GM12878 (cell line): ENCODE measurements at regions not wholly inside any gene's neighbourhood (a gene's known extent, or its start where the extent isn't known, plus 50 kb on each side); places are given as distances from the start of the nearest gene placed in this dataset.

ENCODE experiments used
- ATAC-seq: fragments of 200-7000 bp; cut with Tn5 transposase; 3 replicates; pipeline ENCODE4 v1.9.1; 2020; ENCODE audit warnings: mild to moderate bottlenecking, moderate library complexity
- BruUV-seq: library from RNA; stranded (reverse); fragments of 400-500 nt; replicated peaks from 2 replicates; lab custom pipeline; 2021; lab: Mats Ljungman, UMichigan
- CTCF ChIA-PET: fragments of 300-600 bp; sonication (Branson Sonifier 250); formaldehyde crosslinking; extraction: SDS; loops from one replicate; lab custom pipeline; 2021; ENCODE audit warnings: inconsistent platforms; lab: Yijun Ruan, JAX
- POLR2A ChIA-PET: fragments of 350-600 bp; formaldehyde crosslinking; extraction: SDS; loops from one replicate; lab custom pipeline; 2021; ENCODE audit warnings: inconsistent platforms; lab: Charles Lee
- RAD21 ChIA-PET: fragments of 300-600 bp; sonication (Branson Sonifier 250); formaldehyde crosslinking; loops from one replicate; lab custom pipeline; 2023; ENCODE audit warnings: antibody characterized with exemption; ENCODE audit not compliant: unreplicated experiment; lab: Charles Lee
- SMC1A ChIA-PET: fragments of 300-600 bp; sonication (Branson Sonifier 250); formaldehyde crosslinking; loops from one replicate; lab custom pipeline; 2023; ENCODE audit not compliant: unreplicated experiment, uncharacterized antibody; lab: Charles Lee
- DNase-seq: peaks from one replicate; pipeline ENCODE4 v3.0.0-alpha.2; 2011; ENCODE audit warnings: low read depth, low spot score
- FAIRE-seq: peaks from 3 replicates; lab custom pipeline; 2011; peaks lifted over from hg19 to GRCh38; lab: Jason Lieb, UNC
- H2AFZ ChIP-seq: 2 replicates; pipeline ENCODE4 v1.6.0; 2011; ENCODE audit warnings: low read depth, low read length, control low read depth; ENCODE audit not compliant: control insufficient read depth
- H3K27ac ChIP-seq: 2 replicates; pipeline ENCODE4 v1.5.1; 2011; ENCODE audit warnings: control low read depth; ENCODE audit not compliant: control insufficient read depth, insufficient read depth
- H3K27me3 ChIP-seq, 2 experiments: replicated peaks in 1 of 2; 2 replicates each; pipeline versions ENCODE4 v1.6.0 to v1.6.1; 2011; ENCODE audit warnings: low read length in 1 of 2; ENCODE audit not compliant: control insufficient read depth in 2 of 2, insufficient read depth in 2 of 2
- H3K36me3 ChIP-seq, 2 experiments: 2 replicates each; pipeline ENCODE4 v1.5.1; 2011; ENCODE audit warnings: low read length in 1 of 2; ENCODE audit not compliant: control insufficient read depth in 2 of 2, insufficient read depth in 2 of 2
- H3K4me1 ChIP-seq: 2 replicates; pipeline ENCODE4 v1.6.1; 2011; ENCODE audit warnings: mild to moderate bottlenecking, low read length, moderate library complexity, mixed read lengths; ENCODE audit not compliant: control insufficient read depth, insufficient read depth
- H3K4me2 ChIP-seq: 2 replicates; pipeline ENCODE4 v1.6.0; 2011; ENCODE audit warnings: control low read depth; ENCODE audit not compliant: control insufficient read depth, insufficient read depth
- H3K4me3 ChIP-seq: fragments of 200-600 bp; sonication (generic); 2 replicates; pipeline ENCODE4 v1.5.1; 2016
- H3K79me2 ChIP-seq: 2 replicates; pipeline ENCODE4 v1.6.0; 2011; ENCODE audit warnings: low read length; ENCODE audit not compliant: control insufficient read depth, insufficient read depth
- H3K9ac ChIP-seq: 2 replicates; pipeline ENCODE4 v1.8.0; 2011; ENCODE audit warnings: low read length, control low read depth, mixed read lengths; ENCODE audit not compliant: control insufficient read depth, insufficient read depth
- H3K9me3 ChIP-seq: replicated peaks from 3 replicates; pipeline ENCODE4 v1.5.1; 2011; ENCODE audit warnings: mild to moderate bottlenecking, low read length; ENCODE audit not compliant: control insufficient read depth, insufficient read depth
- H4K20me1 ChIP-seq: 2 replicates; pipeline ENCODE4 v1.6.0; 2011; ENCODE audit not compliant: control insufficient read depth, insufficient read depth
- ATF3 ChIP-seq: IDR thresholded peaks from 2 replicates; pipeline ENCODE4 v1.6.1; 2011; ENCODE audit warnings: low read depth, mild to moderate bottlenecking, low read length, moderate library complexity, borderline replicate concordance; ENCODE audit errors: extremely low read depth
- BCL3 ChIP-seq: IDR thresholded peaks from 2 replicates; pipeline ENCODE4 v1.6.1; 2011; ENCODE audit warnings: borderline replicate concordance, low read depth, mild to moderate bottlenecking, moderate library complexity, low read length; ENCODE audit not compliant: insufficient read depth, poor library complexity, severe bottlenecking
- CHD1 ChIP-seq: IDR thresholded peaks from 2 replicates; pipeline ENCODE4 v1.6.1; 2012; ENCODE audit warnings: low read depth, low read length, improper control_type of control experiment
- JUND ChIP-seq: IDR thresholded peaks from 2 replicates; pipeline ENCODE4 v1.6.1; 2012; ENCODE audit warnings: low read depth, mild to moderate bottlenecking, low read length, improper control_type of control experiment, moderate library complexity
- KAT2A ChIP-seq: conservative IDR thresholded peaks from 2 replicates; pipeline ENCODE4 v1.6.1; 2011; ENCODE audit warnings: low read depth, low read length; ENCODE audit not compliant: control insufficient read depth
- PML ChIP-seq: IDR thresholded peaks from 2 replicates; pipeline ENCODE4 v1.6.1; 2012; ENCODE audit warnings: low read length, inconsistent platforms
- PRDM15 ChIP-seq: fragments of 450-650 bp; formaldehyde crosslinking; IDR thresholded peaks from 2 replicates; pipeline ENCODE4 v1.4.0; 2020; ENCODE audit warnings: mild to moderate bottlenecking, moderate library complexity
- SMARCA5 ChIP-seq: fragments of 450-650 bp; IDR thresholded peaks from 2 replicates; pipeline ENCODE4 v1.6.1; 2017; ENCODE audit warnings: mild to moderate bottlenecking
- SRF ChIP-seq, 2 experiments: IDR thresholded peaks; 2 replicates each; pipeline ENCODE4 v1.6.1; 2011; ENCODE audit warnings: low read depth in 2 of 2, low read length in 2 of 2, mild to moderate bottlenecking in 1 of 2, moderate library complexity in 1 of 2
- ZBTB4 ChIP-seq: fragments of 450-650 bp; formaldehyde crosslinking; IDR thresholded peaks from 2 replicates; pipeline ENCODE4 v1.4.0; 2022; ENCODE audit warnings: mild to moderate bottlenecking, moderate library complexity
- ZZZ3 ChIP-seq: IDR thresholded peaks from 2 replicates; pipeline ENCODE4 v1.6.1; 2011; ENCODE audit warnings: low read depth; ENCODE audit not compliant: control insufficient read depth, insufficient read length
- WGBS: methylation state at CpG from one replicate; pipeline ENCODE4 v1.1.6; 2016; ENCODE audit warnings: low lambda C conversion rate; ENCODE audit not compliant: insufficient replicate concordance, insufficient coverage; ENCODE audit errors: missing lambda C conversion rate; 5-methylcytosine and 5-hydroxymethylcytosine counted together
- in situ Hi-C: fragments of 300-500 bp; cut with MboI; formaldehyde crosslinking; loops from 9 replicates; pipeline ENCODE4 v1.14.3; 2018; ENCODE audit warnings: mixed read lengths
- intact Hi-C: fragments of 100-400 bp; cut with micrococcal nuclease; formaldehyde crosslinking; loops from one replicate; pipeline ENCODE4 v1.14.2; 2022; ENCODE audit not compliant: unreplicated experiment
- TF ChIP-seq, protein P1 (sequence below): fragments of 450-650 bp; IDR thresholded peaks from 2 replicates; pipeline ENCODE4 v1.6.1; 2014; ENCODE audit warnings: mild to moderate bottlenecking

- no peak overlapping the region for H3K27ac ChIP-seq
- ChIA-PET POLR2A (no interaction called here), RAD21 (no interaction called here), SMC1A (no interaction called here), CTCF (interaction anchor here (1.5 to 2.4 kb wide), 4 partner anchors 9 to 946 kb away, joined by 3 to 21 read pairs (median 4); no protein-coding TSS in a partner anchor)
- H3K9me3 ChIP-seq, result no peaks in the 10 kb centered on the region
- no peaks in the 10 kb centered on the region for H3K4me1 ChIP-seq
- H2AFZ ChIP-seq, result no peak overlapping the region
- H3K9ac ChIP-seq, result no peak overlapping the region
- intact Hi-C loops (no loop called here), in situ Hi-C loops (loop anchor here (5.0 to 10.0 kb wide), 2 partner anchors 445 to 947 kb away; no protein-coding TSS in a partner anchor)
- H3K4me2 ChIP-seq, result no peak overlapping the region
- FAIRE-seq (no peak), DNase-seq (no peak), ATAC-seq (peak; percentile 26; the same call in 2 of the 3 replicates)
- no peaks in the 10 kb centered on the region for H3K36me3 ChIP-seq
- H3K79me2 ChIP-seq, result no peaks in the 10 kb centered on the region
- H3K4me3 ChIP-seq, result no peak overlapping the region
- BruUV-seq, result no TSS peak
- 53% methylated on average over 11 of the region's 11 CpGs for WGBS
- H4K20me1 ChIP-seq, result no peaks in the 10 kb centered on the region
- no peaks in the 10 kb centered on the region for H3K27me3 ChIP-seq
- TF ChIP-seq PML (no peak), ZBTB4 (CRISPR knock-in tag) (no peak), CHD1 (no peak), BCL3 (no peak), ZZZ3 (no peak), SRF (IDR thresholded peaks at IDR 0.05; ENCODE audit: low read depth in 2 of 2, low read length in 2 of 2) (no peak), ATF3 (no peak), SMARCA5 (no peak), JUND (no peak), PRDM15 (CRISPR knock-in tag) (no peak), KAT2A (no peak)
- TF ChIP-seq, protein P1, sequence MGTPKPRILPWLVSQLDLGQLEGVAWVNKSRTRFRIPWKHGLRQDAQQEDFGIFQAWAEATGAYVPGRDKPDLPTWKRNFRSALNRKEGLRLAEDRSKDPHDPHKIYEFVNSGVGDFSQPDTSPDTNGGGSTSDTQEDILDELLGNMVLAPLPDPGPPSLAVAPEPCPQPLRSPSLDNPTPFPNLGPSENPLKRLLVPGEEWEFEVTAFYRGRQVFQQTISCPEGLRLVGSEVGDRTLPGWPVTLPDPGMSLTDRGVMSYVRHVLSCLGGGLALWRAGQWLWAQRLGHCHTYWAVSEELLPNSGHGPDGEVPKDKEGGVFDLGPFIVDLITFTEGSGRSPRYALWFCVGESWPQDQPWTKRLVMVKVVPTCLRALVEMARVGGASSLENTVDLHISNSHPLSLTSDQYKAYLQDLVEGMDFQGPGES, result no peak
Measured at GRCh38 chr13:107209824-107210722, 642.1 kb upstream of the ARGLU1 start.
